Posterior vena cava (tissue), 2 donors: ENCODE measurements at regions not wholly inside any gene's neighbourhood (a gene's known extent, or its start where the extent isn't known, plus 50 kb on each side); places are given as distances from the start of the nearest gene placed in this dataset.
"Not testable (repeated sequence)": the region's sequence is repeated elsewhere in the genome, so short reads cannot be mapped to it uniquely, and the experiment has no call there.

Source experiments
- DNase-seq: peaks from one replicate; pipeline ENCODE4 v3.0.0-alpha.2; 2020; ENCODE audit warnings: low spot score
- intact Hi-C, 2 donors: fragments of 100-400 bp; cut with DNase I; formaldehyde crosslinking; loops; one replicate each; pipeline versions ENCODE4 v1.14.1 to v1.14.2; 2022 to 2023
- donor health status: DM: yes; HTN: yes; CAD: no.
- donor health status: DM: yes; HTN: yes; CAD: no.

DNA sequence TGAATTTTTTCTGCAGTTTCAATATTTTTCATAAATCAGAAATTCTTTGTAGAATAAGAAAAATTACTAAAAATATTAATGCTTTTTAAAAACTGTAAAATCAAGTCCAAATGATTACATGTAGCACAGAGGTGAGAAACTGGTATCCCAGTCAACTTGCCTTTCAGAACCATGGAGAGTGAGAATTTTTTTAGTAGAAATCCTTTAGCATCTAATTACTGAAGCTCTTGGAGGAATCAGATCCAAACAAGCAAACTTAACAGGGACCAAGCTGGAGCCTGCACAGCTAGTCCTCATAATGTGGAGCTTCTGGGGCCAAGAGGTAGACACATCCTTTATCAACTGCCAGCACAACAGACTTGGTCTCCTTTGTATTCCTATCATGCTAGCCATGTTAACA, 724.5 kb downstream of the TFAP2A start:
- intact Hi-C loops = no loop called here
- no peak for DNase-seq

DNA sequence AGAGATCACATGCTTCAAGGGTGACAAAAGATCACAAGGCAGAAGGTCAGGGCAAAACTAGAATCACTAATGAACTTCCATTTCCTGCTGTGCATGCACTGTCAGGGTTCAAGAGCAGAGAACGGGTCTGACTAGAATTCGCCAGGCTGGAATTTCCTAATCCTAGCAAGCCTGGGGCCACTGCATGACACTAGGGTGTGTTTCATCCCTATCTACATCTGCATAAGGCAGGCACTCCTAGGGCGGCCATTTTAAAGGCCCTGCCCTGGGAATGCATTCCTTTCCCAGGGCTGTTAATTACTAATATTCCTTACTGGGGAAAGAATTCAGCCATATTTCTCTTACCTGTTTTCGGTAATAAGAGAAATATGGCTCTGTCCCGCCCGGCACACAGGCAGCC, 734.1 kb downstream of the TFAP2A start:
- intact Hi-C loops, DNase-seq: not testable (repeated sequence)

DNA sequence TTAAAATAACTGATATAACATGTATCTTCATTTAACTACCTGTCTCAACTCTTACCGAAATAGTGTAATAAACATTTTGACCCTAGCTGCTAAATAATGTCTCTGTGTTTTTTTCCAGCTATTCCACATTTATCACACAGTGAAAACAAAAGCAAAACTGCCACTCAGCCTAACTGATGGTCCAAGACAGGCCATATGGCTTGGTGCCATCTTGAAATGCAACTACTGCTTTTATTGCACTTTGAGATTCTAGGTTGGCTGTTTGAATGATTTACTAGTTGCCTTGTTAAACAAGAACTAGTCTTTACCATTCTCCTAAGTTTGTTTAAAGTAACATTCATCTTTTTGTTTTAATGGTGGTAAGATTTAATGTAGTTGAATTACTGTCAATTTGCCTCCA, 739.8 kb downstream of the TFAP2A start:
- no peak for DNase-seq
- intact Hi-C loops = no loop called here

DNA sequence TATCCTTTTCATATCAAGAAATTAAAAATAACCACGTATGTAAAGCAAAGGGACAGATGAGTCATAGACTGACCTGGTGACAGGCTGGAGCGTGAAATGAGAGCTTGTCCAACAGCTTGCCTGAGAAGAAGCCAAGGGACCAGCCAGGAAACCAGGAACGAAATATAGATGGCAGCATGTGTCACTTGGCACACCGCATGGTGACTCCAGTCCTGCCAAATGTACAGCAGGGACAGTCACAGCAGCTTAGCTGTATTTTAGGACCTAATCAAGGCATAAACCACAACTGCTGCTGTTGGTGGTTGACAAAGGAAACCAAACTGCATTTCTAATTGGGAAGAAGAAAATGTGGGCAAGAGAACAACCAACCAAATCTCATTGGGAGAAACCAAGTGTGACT, 755.0 kb downstream of the TFAP2A start:
- intact Hi-C loops = no loop called here
- no peak for DNase-seq

DNA sequence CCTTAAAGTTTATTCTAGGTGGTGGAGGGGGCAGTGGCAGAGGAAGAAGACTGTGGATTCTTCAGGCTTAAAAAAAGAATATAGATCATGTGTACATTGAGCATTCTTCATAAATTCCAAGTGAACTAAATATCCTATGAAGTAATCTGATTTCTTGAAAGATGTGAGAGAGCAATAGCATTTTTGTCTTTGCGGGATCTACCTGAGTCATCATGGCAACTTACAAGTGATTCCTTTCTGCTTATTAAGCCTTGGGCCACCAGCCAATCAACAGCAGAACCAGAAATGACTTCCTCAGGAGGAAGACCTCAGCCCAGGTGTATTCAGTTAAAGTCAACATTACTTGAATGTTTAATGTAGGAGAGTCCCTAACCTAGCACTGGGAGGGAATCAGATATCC, 756.9 kb downstream of the TFAP2A start:
- intact Hi-C loops = no loop called here
- DNase-seq = no peak

DNA sequence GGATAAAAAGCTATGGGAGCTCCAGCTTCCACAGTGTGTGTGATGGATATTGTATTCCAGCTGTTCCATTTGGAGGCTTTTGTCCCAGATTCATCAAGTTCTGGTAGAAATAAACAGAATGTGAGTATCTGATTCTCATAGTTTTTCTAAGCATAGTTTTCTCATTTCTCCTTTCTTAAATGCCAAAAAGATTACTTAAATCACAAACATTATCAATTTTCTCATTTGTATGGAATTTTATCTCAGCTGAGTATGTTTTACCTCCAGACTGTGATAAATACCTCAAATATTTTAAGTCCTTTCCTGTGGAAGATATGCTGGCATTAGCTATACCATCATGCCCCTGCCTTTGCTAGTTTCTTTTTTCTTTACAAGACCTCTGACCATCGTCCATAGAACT, 767.3 kb downstream of the TFAP2A start:
- intact Hi-C loops = no loop called here
- DNase-seq = no peak

DNA sequence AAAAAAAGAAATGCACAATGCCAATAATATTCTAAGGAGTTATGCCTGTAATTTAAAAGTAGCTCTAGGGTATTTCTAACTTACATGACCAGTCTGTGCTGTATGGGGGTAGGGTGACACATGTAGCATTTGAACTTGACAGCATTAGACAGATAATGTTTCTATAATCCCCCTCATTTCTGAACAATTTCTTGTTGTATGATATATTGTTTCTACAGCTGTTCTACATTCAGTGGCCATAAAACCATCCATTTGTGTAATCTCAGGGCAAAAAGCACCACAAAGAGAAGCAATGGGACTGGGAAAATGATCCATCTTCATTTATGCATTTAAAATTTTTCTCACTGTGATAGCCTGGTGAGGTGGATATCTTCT, 767.8 kb downstream of the TFAP2A start:
- intact Hi-C loops = no loop called here
- no peak for DNase-seq

DNA sequence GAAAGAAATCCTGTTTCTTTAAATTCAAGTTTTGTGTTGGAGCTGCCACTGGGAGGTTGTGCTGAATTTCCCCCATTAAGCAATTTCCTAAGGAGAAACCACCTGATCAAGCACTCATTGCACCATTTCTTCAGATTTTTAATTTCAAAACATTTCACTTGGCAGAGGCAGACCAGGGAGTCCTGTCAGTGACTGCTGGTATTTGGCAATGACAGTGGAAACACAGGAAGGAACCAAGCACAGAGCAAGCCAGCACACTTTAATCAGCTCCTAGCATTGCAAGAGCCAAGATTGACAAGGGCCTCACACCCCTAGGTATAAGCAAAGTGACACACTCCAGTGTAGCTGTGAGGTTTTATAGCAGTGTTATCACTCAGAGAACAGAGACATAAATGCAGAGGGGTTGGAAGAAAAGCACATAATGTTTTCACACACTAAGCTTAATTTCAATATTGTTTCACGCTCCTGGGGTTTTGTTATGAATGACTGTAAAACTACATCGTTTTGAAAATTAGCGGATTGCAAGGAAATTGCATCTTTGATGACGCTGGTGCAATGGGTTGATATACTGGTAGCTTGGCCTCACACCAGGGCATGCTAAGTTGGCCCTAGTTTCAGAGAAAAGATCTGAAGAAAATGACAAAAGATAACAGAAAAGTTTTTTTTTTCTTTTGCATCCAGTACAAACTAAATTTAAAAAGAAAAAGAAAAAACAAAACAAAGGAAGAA, 768.4 kb downstream of the TFAP2A start:
- intact Hi-C loops = no loop called here
- DNase-seq = no peak

DNA sequence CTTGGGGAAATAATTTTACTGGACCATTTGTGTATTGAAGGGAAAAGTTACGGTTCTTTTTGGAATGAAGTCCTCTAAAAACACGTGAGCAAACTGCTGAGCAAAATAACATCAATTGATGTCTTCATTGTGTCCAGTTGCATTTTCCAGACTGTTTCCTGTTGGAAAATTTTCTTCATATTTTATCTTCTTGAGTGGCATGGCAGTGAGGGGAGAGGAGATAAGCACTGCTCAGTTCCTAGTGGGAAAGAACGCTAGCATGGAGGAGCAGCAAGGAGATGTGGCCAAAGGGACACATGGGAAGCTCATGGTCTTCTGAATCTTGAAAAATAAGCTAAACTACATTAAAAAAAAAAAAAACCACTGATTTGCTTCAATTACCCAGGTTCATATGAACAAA, 776.0 kb downstream of the TFAP2A start:
- DNase-seq = no peak
- intact Hi-C loops = no loop called here

DNA sequence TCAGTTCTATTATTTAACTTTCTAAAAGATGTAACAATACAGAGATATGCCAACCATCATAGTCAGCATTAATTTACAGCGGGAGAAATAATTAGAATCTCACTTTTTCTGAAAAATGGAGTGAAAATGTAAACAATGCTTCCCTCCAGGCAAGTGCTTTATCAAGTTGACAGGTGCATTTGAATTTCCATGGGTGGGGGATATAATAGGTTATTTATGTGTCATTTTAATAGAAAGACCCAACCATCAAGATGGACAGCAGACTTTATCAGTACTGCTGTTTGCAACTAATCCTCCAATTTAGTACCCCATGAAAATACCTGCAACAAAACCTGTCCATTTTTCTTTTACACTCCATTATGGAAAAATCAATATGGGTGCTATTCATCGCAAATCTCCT, 780.1 kb downstream of the TFAP2A start:
- intact Hi-C loops = no loop called here
- DNase-seq = no peak

DNA sequence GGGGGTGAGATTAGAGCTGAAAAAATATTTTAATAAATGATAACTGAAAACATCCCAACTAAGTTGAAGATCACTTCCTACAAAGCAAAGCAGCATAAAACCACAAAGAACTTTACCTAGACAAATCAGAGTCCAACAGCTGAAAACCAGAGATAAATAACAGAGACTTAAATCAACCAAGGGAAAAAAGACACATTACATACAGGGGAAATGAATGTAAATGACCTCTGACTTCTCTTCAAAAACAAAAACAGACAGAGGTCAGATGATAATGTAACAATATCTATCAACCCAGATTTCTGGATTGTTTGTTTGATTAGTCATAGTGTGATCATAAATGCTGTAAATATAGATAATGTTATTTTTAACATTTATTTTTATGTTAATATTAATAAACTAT, 782.8 kb downstream of the TFAP2A start:
- no peak for DNase-seq
- intact Hi-C loops = no loop called here

DNA sequence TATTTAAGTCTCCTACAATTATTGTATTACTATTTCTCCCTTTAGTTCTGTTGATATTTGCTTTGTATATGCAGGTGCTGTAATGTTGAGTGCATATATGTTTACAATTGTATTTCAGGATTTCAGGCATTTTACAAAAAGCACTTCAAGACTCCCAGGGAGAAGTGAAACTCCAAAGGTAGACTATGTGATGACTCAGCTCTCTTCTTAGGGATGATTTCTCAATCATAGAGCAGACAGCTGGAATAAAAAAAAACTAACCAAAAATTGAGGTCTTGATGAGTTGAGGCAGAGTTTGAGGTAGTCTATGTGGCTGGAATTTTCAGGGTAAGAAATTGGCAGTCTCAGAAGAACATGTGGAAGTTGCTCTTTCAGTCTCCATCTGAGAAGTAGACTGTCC, 786.1 kb downstream of the TFAP2A start:
- DNase-seq = no peak
- intact Hi-C loops = no loop called here

DNA sequence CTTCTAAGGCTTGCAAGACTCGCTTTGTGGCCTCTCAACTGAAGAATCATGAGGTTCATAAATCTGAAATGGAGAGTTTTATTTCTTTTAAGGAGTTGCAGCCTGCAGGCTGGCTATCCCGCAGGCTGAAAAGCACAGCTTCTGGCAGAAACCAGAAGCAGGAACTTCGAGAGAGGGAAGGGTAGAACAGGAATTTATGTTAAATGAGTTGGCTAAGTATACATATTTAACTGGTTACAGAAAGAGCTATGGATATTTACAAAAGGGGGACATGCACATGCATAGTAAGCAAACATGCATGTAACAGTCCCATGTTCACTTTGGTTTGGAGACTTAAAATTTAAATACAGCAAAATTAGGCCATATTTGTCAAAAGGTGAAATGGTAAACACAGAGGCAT, 787.0 kb downstream of the TFAP2A start:
- intact Hi-C loops = no loop called here
- no peak for DNase-seq

DNA sequence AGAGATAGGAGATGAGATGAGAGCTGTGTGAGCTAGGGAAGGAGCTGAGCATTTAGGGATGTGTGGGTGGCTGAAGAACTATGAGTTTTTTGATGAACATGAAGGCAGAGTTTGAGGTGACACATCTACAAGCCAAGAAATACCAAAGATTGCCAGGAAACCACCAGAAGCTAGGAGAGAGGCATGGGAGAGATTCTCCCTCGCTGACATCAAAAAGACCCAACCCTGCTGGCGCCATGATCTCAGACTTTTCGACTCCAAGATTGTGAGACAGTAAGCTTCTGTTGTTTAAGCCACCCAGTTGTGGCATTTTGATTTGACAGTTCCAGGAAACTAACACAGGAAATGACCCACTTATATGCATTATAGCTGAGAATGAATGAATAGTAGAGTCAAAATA, 790.9 kb downstream of the TFAP2A start:
- intact Hi-C loops = no loop called here
- DNase-seq = no peak

DNA sequence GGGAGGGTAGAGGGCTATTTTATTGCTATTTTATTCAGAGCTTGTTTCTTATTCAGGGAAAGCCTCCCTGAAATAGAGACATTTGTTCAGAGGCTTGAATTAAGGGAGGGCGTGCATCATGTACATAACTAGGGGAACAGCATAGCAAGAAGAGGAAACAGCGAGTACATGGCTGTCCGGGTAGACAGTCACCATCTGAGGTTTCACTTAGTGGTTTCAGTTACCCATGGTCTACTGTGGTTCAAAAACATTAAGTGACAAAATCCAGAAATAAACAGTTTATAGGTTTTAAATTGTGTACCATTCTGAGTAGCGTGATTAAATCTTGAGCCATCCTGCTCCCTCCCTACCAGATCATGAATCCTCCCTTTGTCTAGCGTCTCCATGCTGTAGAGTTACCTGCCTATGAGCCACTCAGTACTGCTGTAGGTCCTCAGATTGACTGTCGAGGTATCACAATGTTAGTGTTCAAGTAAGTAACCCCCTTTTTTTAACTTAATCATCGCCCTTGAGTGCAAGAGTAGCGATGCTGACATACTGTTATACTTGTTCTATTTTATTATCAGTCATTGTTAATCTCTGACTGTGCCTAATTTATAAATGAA, 791.5 kb downstream of the TFAP2A start:
- intact Hi-C loops = no loop called here
- no peak for DNase-seq

DNA sequence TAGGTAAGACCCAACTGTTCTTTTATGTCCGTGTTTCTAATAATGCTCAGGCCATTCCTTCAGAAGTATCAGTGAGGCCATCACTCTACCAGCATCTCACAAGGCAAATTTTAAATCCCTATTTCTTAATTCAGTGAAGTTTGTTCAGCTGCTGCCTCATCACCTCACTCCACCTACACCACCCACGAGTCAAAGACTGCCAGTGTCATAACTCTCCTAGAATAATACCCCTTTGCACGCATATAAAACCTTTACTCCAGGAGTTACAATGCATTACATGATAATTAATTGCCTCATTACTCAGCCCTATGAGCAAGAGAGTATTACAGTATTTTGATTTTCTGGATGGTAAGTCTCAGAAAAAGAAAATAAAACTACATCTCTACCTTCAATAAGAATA, 793.6 kb downstream of the TFAP2A start:
- DNase-seq = no peak
- intact Hi-C loops = no loop called here

DNA sequence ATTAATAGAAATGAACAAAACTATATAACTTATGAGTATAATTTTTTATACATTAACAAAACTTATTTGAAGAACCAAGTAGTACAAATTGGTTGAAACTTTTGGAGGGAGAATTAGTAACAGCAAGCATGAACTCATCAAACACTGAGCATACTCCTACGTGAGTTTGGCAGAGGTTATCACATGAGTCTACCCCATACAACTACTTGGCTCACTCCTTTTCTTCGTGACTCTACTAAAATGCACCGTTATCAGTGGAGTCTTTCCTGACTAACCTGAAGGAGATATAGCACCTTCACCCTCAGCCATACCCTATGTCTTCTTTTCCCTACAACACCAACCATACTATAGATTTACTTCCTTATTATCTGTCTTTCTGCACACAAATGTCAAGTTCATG, 794.2 kb downstream of the TFAP2A start:
- no peak for DNase-seq
- intact Hi-C loops = no loop called here

DNA sequence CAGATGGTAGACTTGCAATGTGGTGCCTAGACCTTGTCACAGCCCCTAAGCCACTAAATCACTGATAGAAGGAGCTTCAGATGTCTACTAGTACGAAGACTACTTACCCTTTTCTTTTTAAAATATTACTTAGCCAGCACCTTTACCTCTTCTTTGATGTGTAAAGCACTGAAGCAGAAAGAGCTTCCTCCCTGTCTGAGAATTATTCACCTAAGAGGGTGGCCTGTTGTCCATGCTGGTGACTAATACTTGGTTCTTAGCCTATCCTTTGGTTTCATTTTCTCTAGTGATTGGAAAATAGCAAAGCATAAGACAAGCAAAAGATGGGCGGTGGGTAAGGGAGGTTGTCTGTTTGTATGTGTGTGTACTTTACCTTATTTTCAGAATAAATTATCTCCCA, 794.6 kb downstream of the TFAP2A start:
- DNase-seq = no peak
- intact Hi-C loops = no loop called here

DNA sequence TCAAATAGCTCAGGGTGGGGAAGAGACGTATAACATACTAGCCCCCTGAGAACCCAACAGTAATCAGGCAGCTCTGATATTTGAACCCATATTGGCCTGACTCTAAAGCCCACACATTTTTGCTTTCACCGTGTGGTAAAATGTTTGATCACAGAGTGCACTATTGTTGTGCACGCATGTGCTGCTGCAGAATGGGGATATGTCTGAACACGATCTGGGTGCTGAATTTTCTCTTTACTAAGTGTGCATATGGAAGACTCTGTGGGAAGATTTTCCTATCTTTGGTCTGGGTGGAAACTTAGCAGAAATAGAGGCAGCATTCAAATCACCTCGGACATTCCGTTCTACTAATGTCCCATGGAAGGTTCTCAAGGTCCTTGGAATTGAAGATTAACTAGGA, 800.1 kb downstream of the TFAP2A start:
- intact Hi-C loops = no loop called here
- no peak for DNase-seq

DNA sequence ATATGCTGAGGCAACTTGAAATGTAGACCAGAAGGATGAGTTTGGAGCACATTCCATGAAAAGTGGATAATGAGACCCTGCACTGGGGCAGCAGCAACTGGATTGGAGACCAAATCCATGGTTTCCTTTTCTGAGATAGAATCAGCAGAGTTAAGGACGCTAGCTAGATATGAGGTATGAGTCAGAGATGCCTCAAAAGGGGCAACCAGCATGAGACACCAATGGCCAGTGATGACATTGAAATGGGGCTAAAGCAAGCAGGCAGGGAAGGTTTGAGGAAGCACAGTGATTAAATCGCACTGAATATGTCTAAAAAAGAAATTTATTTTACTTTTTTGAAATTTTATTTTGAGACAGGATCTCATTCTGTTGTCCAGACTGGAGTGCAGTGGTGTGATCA, 802.4 kb downstream of the TFAP2A start:
- DNase-seq = no peak
- intact Hi-C loops = no loop called here

DNA sequence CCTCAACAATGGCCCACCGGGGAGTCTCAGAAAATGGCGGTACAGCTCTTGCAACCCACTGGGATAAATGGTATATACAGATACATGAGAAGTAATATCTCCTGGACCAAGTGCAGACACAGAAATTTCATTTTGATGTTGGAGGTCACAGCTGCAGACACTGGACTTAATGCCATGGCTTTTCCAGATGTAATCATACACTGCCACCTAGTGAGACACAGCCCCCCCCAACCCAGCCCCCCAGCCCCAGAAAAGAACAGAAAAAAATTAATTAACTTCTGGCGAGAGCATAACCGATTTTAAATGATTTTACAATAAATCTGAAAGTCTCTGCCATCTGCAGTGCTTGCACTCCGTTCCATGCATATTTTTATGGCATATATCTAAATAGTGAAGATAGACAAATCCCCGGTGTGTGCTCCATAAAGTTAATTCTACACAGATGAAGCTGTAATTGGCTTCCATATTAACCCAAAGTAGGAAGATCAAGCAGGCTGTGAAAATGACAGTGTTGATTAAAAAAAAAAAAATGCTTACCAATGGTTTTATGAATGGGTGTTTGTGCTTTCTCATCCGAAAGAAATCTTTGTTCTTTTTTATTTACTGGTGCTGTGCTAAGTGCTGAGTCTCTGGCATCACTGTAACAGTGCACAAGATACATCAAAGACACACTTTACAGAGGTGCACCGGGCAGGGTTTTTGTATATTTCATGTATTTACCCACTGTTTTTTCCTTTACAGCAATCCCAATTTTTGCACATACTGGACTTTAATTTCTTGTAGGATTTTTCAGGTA, 804.1 kb downstream of the TFAP2A start:
- intact Hi-C loops = no loop called here

More for the DNA sequence above, 804.1 kb downstream of the TFAP2A start:
- DNase-seq = no peak
